GM13977 (cell line): ENCODE measurements at regions not wholly inside any gene's neighbourhood (a gene's known extent, or its start where the extent isn't known, plus 50 kb on each side); places are given as distances from the start of the nearest gene placed in this dataset.

Experiments used
- DNase-seq: peaks from one replicate; pipeline ENCODE4 v3.0.0; 2012; ENCODE audit warnings: low spot score
- in situ Hi-C: fragments of 300-500 bp; cut with MboI; formaldehyde crosslinking; loops from one replicate; pipeline ENCODE4 v1.12.0; 2022; ENCODE audit warnings: low sequenced_read_pairs, low pct_unique_long_range_greater_than_20kb, mixed read lengths, inconsistent platforms; ENCODE audit not compliant: unreplicated experiment
- TF ChIP-seq, protein P1 (sequence below): IDR thresholded peaks from 2 replicates; pipeline ENCODE4 v1.5.1; 2012; ENCODE audit warnings: mild to moderate bottlenecking, control low read depth; ENCODE audit not compliant: insufficient read depth; ENCODE audit errors: extremely low read depth, missing control alignments

DNA sequence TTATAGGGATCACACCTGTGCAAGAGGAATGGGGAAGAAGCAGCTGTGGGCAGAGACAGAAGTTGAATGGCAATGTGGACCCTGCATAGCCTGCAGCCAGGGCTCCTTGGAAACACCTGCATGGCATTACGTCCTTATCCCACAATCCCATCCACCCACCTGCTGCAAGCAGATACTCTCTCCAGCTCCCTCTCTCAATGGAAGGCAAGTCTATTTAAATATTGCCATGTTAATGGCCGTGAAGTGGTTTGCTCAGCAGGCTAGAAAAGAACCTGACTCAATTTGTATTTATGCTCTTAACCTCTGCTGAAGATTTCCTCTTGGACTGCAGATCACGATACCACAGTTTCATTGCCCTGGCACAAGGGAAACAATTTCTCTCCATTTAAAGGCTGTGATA lies 417.0 kb downstream of the TYW1 start:
- TF ChIP-seq, protein P1, sequence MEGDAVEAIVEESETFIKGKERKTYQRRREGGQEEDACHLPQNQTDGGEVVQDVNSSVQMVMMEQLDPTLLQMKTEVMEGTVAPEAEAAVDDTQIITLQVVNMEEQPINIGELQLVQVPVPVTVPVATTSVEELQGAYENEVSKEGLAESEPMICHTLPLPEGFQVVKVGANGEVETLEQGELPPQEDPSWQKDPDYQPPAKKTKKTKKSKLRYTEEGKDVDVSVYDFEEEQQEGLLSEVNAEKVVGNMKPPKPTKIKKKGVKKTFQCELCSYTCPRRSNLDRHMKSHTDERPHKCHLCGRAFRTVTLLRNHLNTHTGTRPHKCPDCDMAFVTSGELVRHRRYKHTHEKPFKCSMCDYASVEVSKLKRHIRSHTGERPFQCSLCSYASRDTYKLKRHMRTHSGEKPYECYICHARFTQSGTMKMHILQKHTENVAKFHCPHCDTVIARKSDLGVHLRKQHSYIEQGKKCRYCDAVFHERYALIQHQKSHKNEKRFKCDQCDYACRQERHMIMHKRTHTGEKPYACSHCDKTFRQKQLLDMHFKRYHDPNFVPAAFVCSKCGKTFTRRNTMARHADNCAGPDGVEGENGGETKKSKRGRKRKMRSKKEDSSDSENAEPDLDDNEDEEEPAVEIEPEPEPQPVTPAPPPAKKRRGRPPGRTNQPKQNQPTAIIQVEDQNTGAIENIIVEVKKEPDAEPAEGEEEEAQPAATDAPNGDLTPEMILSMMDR, result no peak
- in situ Hi-C loops, result no loop called here
- DNase-seq, result no peak

DNA sequence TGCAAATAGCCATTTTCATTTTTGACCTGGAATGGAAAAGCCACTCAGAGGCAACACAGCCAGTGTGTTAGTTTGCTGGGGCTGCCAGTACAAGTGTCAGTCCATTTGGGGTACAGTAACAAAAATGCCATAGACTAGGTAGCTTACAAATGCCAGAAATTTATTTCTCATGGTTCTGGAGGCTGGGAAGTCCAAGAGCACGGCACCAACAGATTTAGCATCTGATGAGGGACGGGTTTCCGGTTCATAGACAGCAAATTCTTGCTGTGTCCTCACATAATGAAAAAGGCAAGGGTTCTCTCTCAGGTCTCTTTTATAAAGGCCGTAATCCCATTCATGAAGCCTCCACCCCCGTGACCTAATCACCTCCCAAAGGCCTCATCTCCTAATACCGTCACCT lies 418.2 kb downstream of the TYW1 start:
- TF ChIP-seq, protein P1, result no peak
- DNase-seq, result no peak
- in situ Hi-C loops, result no loop called here

- in situ Hi-C loops, result no loop called here
- TF ChIP-seq, protein P1, result no peak
- DNase-seq, result no peak
Measured at GRCh38 chr7:67422601-67423000, 426.0 kb downstream of the TYW1 start.

DNA sequence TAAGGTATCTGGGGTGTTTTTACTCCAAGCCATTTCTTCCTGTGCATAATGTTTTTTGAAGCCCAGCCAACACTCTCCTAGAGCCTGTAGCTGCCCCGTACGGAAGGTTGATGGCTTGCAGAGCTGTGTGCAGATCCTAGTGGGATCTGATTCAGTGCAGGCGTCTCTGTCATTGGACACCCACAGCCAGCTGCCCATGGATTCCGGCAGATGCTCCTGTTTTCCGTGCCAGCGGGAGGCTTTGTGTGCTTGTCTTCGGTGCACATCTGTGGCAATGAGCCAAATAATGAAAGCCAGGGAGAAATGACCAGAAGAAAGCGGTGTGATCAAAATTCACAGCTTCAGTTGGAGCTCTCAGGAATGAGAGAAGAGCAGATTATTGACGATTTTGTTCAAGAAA lies 426.4 kb downstream of the TYW1 start:
- TF ChIP-seq, protein P1, result no peak
- DNase-seq, result no peak
- in situ Hi-C loops, result no loop called here

- TF ChIP-seq, protein P1, result no peak
- no peak for DNase-seq
- in situ Hi-C loops, result no loop called here
Measured at GRCh38 chr7:67426654-67427053, 430.0 kb downstream of the TYW1 start.

DNA sequence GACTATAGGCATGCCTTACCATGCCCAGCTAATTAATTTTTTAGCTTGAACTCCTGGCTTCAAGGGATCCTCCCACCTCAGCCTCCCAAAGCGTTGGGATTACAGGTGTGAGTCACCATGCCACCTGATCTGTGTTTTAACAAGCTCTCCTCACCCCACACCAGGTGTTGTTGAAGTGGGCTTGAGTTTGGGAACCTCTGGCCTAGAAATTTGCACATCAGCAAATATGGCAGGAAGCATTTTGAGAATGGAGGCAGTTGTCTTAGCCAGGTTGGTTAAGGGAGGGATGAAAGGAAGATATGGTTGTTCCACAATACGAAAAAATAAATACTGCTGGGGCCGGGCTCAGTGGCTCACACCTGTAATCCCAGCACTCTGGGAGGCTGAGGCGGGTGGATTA lies 433.1 kb downstream of the TYW1 start:
- in situ Hi-C loops, result no loop called here

More for the DNA sequence above, 433.1 kb downstream of the TYW1 start:
- no peak for DNase-seq
- TF ChIP-seq, protein P1, result no peak
